GM23338 (cell line): ENCODE measurements at regions not wholly inside any gene's neighbourhood (a gene's known extent, or its start where the extent isn't known, plus 50 kb on each side); places are given as distances from the start of the nearest gene placed in this dataset.

ENCODE experiments used
- ATAC-seq: fragments of 200-7000 bp; cut with Tn5 transposase; 3 replicates; pipeline ENCODE4 v1.9.1; 2020
- DNase-seq: peaks from one replicate; pipeline ENCODE4 v3.0.0-alpha.2; 2015; ENCODE audit warnings: low spot score
- H2AFZ ChIP-seq: fragments of 200-600 bp; sonication (generic); 2 replicates; pipeline ENCODE4 v1.8.0; 2016; ENCODE audit warnings: antibody characterized with exemption, mild to moderate bottlenecking, moderate library complexity
- H3F3A ChIP-seq: fragments of 200-600 bp; sonication (generic); replicated peaks from 2 replicates; pipeline ENCODE4 v1.8.0; 2017; ENCODE audit warnings: antibody characterized with exemption, mixed run types, low read depth
- H3K27ac ChIP-seq: fragments of 200-600 bp; sonication (generic); 2 replicates; pipeline ENCODE4 v1.6.1; 2016; ENCODE audit warnings: low read depth
- H3K27me3 ChIP-seq: fragments of 200-600 bp; sonication (generic); 2 replicates; pipeline ENCODE4 v1.8.0; 2016; ENCODE audit warnings: mild to moderate bottlenecking, mixed run types, moderate library complexity; ENCODE audit not compliant: insufficient read depth
- H3K36me3 ChIP-seq: fragments of 200-600 bp; sonication (generic); 2 replicates; pipeline ENCODE4 v1.8.0; 2016; ENCODE audit warnings: mild to moderate bottlenecking; ENCODE audit not compliant: insufficient read depth
- H3K4me1 ChIP-seq: fragments of 200-600 bp; sonication (generic); 2 replicates; pipeline ENCODE4 v1.8.0; 2016; ENCODE audit warnings: mild to moderate bottlenecking, moderate library complexity; ENCODE audit not compliant: insufficient read depth
- H3K4me2 ChIP-seq: fragments of 200-600 bp; sonication (generic); 2 replicates; pipeline ENCODE4 v1.7.1; 2017; ENCODE audit warnings: mixed run types
- H3K4me3 ChIP-seq: fragments of 200-600 bp; sonication (generic); 2 replicates; pipeline ENCODE4 v1.6.1; 2016; ENCODE audit warnings: mixed run types
- H3K79me2 ChIP-seq: fragments of 200-600 bp; sonication (generic); replicated peaks from 2 replicates; pipeline ENCODE4 v1.8.0; 2017; ENCODE audit warnings: mild to moderate bottlenecking; ENCODE audit not compliant: insufficient read depth
- H3K9me2 ChIP-seq: fragments of 200-600 bp; sonication (generic); 2 replicates; pipeline ENCODE4 v1.8.0; 2017; ENCODE audit not compliant: insufficient read depth
- H4K20me1 ChIP-seq: fragments of 200-600 bp; sonication (generic); replicated peaks from 2 replicates; pipeline ENCODE4 v1.8.0; 2017; ENCODE audit warnings: mild to moderate bottlenecking; ENCODE audit not compliant: insufficient read depth
- H3K27ac Mint-ChIP-seq: 2 replicates; pipeline ENCODE4 v1.8.0; 2020; ENCODE audit warnings: inconsistent platforms, mild to moderate bottlenecking, moderate library complexity, mixed read lengths
- H3K27me3 Mint-ChIP-seq: 3 replicates; pipeline ENCODE4 v1.8.0; 2022; ENCODE audit warnings: low read depth, mild to moderate bottlenecking, moderate library complexity, mixed read lengths, inconsistent platforms; ENCODE audit not compliant: insufficient read depth, poor library complexity
- H3K36me3 Mint-ChIP-seq: 3 replicates; pipeline ENCODE4 v1.8.0; 2021; ENCODE audit warnings: low read depth, mild to moderate bottlenecking, inconsistent platforms, moderate library complexity, mixed read lengths
- H3K4me1 Mint-ChIP-seq: 3 replicates; pipeline ENCODE4 v1.8.0; 2020; ENCODE audit warnings: mild to moderate bottlenecking, inconsistent platforms, mixed read lengths
- H3K4me3 Mint-ChIP-seq: 3 replicates; pipeline ENCODE4 v1.8.0; 2021; ENCODE audit warnings: moderate library complexity, mild to moderate bottlenecking, inconsistent platforms, mixed read lengths
- H3K9me3 Mint-ChIP-seq: 3 replicates; pipeline ENCODE4 v1.8.0; 2020; ENCODE audit warnings: moderate library complexity, mild to moderate bottlenecking, inconsistent platforms, mixed read lengths
- CREB1 ChIP-seq: fragments of 250-450 bp; sonication (Bioruptor Pico); IDR thresholded peaks from 2 replicates; pipeline ENCODE4 v1.5.0; 2020; ENCODE audit warnings: low read depth, mild to moderate bottlenecking, moderate library complexity
- EZH2 ChIP-seq: fragments of 200-600 bp; sonication (generic); IDR thresholded peaks from one replicate; pipeline ENCODE4 v1.8.0; 2017; ENCODE audit warnings: antibody characterized with exemption, mild to moderate bottlenecking, low read depth; ENCODE audit not compliant: unreplicated experiment
- EZH2phosphoT487 ChIP-seq: fragments of 200-600 bp; sonication (generic); IDR thresholded peaks from one replicate; pipeline ENCODE4 v1.8.1; 2018; ENCODE audit warnings: antibody characterized with exemption; ENCODE audit not compliant: unreplicated experiment
- JUNB ChIP-seq: IDR thresholded peaks from one replicate; pipeline ENCODE4 v1.6.1; 2016; ENCODE audit warnings: antibody characterized with exemption; ENCODE audit not compliant: unreplicated experiment
- NANOG ChIP-seq: IDR thresholded peaks from 2 replicates; pipeline ENCODE4 v1.6.1; 2016; ENCODE audit warnings: antibody characterized with exemption, borderline replicate concordance
- POLR2AphosphoS5 ChIP-seq: IDR thresholded peaks from 2 replicates; pipeline ENCODE4 v1.6.1; 2016; ENCODE audit warnings: antibody characterized with exemption, low read depth
- REST ChIP-seq: IDR thresholded peaks from one replicate; pipeline ENCODE4 v1.6.1; 2018; ENCODE audit warnings: antibody characterized with exemption; ENCODE audit not compliant: unreplicated experiment
- STAT1 ChIP-seq: IDR thresholded peaks from one replicate; pipeline ENCODE4 v1.6.1; 2016; ENCODE audit warnings: antibody characterized with exemption; ENCODE audit not compliant: unreplicated experiment
- ZNF114 ChIP-seq: fragments of 250-450 bp; sonication (Bioruptor Pico); IDR thresholded peaks from 2 replicates; pipeline ENCODE4 v1.5.0; 2020; ENCODE audit warnings: mild to moderate bottlenecking, moderate library complexity
- ZNF331 ChIP-seq: fragments of 250-450 bp; sonication (Bioruptor Pico); IDR thresholded peaks from 2 replicates; pipeline ENCODE4 v1.5.0; 2020; ENCODE audit warnings: low read depth, mild to moderate bottlenecking, moderate library complexity
- TF ChIP-seq, protein P1 (sequence below), 2 experiments: fragments of 200-600 bp in 1 of 2; sonication (generic) in 1 of 2; conservative IDR thresholded peaks; 2 replicates each; pipeline versions ENCODE4 v1.5.1 to v1.6.1; 2016 to 2017; ENCODE audit warnings: antibody characterized with exemption in 2 of 2, low read depth in 2 of 2, mild to moderate bottlenecking in 2 of 2, moderate library complexity in 1 of 2
- TF ChIP-seq, protein P2 (sequence below): IDR thresholded peaks from 2 replicates; pipeline ENCODE4 v1.6.1; 2016; ENCODE audit warnings: antibody characterized with exemption
- TF ChIP-seq, protein P3 (sequence below): fragments of 250-450 bp; sonication (Bioruptor Pico); IDR thresholded peaks from 2 replicates; pipeline ENCODE4 v1.5.0; 2020; ENCODE audit warnings: mild to moderate bottlenecking, moderate library complexity

- H3K79me2 ChIP-seq = no peaks in the 10 kb centered on the region
- Mint-ChIP-seq H3K36me3 (no peaks in the 10 kb centered on the region), H3K27me3 (no peaks in the 10 kb centered on the region), H3K27ac (no peak overlapping the region), H3K4me1 (no peaks in the 10 kb centered on the region), H3K4me3 (no peak overlapping the region), H3K9me3 (no peaks in the 10 kb centered on the region)
- H3F3A ChIP-seq = no peaks in the 10 kb centered on the region
- H3K27ac ChIP-seq = no peak overlapping the region
- H2AFZ ChIP-seq = no peak overlapping the region
- no peak for TF ChIP-seq STAT1
- no peak for TF ChIP-seq ZNF114 (CRISPR knock-in tag)
- TF ChIP-seq REST = no peak
- no peak for TF ChIP-seq CREB1 (CRISPR knock-in tag)
- no peak for TF ChIP-seq EZH2
- no peak for TF ChIP-seq NANOG
- TF ChIP-seq EZH2phosphoT487 = no peak
- TF ChIP-seq POLR2AphosphoS5 = no peak
- TF ChIP-seq, protein P1, sequence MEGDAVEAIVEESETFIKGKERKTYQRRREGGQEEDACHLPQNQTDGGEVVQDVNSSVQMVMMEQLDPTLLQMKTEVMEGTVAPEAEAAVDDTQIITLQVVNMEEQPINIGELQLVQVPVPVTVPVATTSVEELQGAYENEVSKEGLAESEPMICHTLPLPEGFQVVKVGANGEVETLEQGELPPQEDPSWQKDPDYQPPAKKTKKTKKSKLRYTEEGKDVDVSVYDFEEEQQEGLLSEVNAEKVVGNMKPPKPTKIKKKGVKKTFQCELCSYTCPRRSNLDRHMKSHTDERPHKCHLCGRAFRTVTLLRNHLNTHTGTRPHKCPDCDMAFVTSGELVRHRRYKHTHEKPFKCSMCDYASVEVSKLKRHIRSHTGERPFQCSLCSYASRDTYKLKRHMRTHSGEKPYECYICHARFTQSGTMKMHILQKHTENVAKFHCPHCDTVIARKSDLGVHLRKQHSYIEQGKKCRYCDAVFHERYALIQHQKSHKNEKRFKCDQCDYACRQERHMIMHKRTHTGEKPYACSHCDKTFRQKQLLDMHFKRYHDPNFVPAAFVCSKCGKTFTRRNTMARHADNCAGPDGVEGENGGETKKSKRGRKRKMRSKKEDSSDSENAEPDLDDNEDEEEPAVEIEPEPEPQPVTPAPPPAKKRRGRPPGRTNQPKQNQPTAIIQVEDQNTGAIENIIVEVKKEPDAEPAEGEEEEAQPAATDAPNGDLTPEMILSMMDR (conservative IDR thresholded peaks at IDR 0.05; ENCODE audit: low read depth in 2 of 2) = no peak
- TF ChIP-seq ZNF331 (CRISPR knock-in tag) = no peak
- TF ChIP-seq, protein P2, sequence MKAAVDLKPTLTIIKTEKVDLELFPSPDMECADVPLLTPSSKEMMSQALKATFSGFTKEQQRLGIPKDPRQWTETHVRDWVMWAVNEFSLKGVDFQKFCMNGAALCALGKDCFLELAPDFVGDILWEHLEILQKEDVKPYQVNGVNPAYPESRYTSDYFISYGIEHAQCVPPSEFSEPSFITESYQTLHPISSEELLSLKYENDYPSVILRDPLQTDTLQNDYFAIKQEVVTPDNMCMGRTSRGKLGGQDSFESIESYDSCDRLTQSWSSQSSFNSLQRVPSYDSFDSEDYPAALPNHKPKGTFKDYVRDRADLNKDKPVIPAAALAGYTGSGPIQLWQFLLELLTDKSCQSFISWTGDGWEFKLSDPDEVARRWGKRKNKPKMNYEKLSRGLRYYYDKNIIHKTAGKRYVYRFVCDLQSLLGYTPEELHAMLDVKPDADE = no peak
- TF ChIP-seq, protein P3, sequence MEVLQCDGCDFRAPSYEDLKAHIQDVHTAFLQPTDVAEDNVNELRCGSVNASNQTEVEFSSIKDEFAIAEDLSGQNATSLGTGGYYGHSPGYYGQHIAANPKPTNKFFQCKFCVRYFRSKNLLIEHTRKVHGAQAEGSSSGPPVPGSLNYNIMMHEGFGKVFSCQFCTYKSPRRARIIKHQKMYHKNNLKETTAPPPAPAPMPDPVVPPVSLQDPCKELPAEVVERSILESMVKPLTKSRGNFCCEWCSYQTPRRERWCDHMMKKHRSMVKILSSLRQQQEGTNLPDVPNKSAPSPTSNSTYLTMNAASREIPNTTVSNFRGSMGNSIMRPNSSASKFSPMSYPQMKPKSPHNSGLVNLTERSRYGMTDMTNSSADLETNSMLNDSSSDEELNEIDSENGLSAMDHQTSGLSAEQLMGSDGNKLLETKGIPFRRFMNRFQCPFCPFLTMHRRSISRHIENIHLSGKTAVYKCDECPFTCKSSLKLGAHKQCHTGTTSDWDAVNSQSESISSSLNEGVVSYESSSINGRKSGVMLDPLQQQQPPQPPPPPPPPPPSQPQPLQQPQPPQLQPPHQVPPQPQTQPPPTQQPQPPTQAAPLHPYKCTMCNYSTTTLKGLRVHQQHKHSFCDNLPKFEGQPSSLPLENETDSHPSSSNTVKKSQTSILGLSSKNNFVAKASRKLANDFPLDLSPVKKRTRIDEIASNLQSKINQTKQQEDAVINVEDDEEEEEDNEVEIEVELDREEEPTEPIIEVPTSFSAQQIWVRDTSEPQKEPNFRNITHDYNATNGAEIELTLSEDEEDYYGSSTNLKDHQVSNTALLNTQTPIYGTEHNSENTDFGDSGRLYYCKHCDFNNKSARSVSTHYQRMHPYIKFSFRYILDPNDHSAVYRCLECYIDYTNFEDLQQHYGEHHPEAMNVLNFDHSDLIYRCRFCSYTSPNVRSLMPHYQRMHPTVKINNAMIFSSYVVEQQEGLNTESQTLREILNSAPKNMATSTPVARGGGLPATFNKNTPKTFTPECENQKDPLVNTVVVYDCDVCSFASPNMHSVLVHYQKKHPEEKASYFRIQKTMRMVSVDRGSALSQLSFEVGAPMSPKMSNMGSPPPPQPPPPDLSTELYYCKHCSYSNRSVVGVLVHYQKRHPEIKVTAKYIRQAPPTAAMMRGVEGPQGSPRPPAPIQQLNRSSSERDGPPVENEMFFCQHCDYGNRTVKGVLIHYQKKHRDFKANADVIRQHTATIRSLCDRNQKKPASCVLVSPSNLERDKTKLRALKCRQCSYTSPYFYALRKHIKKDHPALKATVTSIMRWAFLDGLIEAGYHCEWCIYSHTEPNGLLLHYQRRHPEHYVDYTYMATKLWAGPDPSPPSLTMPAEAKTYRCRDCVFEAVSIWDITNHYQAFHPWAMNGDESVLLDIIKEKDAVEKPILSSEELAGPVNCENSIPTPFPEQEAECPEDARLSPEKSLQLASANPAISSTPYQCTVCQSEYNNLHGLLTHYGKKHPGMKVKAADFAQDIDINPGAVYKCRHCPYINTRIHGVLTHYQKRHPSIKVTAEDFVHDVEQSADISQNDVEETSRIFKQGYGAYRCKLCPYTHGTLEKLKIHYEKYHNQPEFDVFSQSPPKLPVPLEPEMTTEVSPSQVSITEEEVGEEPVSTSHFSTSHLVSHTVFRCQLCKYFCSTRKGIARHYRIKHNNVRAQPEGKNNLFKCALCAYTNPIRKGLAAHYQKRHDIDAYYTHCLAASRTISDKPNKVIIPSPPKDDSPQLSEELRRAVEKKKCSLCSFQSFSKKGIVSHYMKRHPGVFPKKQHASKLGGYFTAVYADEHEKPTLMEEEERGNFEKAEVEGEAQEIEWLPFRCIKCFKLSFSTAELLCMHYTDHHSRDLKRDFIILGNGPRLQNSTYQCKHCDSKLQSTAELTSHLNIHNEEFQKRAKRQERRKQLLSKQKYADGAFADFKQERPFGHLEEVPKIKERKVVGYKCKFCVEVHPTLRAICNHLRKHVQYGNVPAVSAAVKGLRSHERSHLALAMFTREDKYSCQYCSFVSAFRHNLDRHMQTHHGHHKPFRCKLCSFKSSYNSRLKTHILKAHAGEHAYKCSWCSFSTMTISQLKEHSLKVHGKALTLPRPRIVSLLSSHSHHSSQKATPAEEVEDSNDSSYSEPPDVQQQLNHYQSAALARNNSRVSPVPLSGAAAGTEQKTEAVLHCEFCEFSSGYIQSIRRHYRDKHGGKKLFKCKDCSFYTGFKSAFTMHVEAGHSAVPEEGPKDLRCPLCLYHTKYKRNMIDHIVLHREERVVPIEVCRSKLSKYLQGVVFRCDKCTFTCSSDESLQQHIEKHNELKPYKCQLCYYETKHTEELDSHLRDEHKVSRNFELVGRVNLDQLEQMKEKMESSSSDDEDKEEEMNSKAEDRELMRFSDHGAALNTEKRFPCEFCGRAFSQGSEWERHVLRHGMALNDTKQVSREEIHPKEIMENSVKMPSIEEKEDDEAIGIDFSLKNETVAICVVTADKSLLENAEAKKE (CRISPR knock-in tag) = no peak
- no peak for TF ChIP-seq JUNB
- ATAC-seq (no peak), DNase-seq (no peak)
- no peaks in the 10 kb centered on the region for H3K36me3 ChIP-seq
- H3K27me3 ChIP-seq = no peaks in the 10 kb centered on the region
- no peaks in the 10 kb centered on the region for H3K4me1 ChIP-seq
- no peaks in the 10 kb centered on the region for H4K20me1 ChIP-seq
- no peak overlapping the region for H3K4me2 ChIP-seq
- peaks cover 6% of the 10 kb centered on the region; the same call in 1 of the 2 replicates for H3K9me2 ChIP-seq
- H3K4me3 ChIP-seq = no peak overlapping the region
Observed at GRCh38 chr16:79677799-79678530, 77.4 kb upstream of the MAF start.
